Left renal pelvis (tissue), 4 donors: ENCODE measurements at regions not wholly inside any gene's neighbourhood (a gene's known extent, or its start where the extent isn't known, plus 50 kb on each side); places are given as distances from the start of the nearest gene placed in this dataset.

Experiments
- DNase-seq, 4 donors: peaks; one replicate each; pipeline ENCODE4 v3.0.0-alpha.2; 2013; ENCODE audit warnings: low read depth in 4 of 4, low spot score in 3 of 4

DNA sequence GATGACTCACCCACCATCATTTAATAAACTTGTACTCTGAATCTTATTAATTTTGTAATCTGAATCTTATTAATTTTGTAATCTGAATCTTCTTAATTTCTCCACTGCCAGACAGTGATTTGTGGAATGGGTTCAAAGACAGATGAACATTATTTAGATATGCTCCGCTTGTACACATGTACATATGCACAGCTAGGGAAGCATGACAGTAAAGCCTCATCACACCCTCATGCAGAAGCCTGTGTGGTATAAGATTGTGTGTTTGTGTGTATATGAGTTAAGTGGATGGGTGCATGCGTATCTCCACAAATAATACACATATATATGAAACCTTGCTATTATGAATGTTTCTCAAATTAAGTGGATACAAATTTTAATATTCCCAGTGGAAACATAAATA, 318.5 kb upstream of the SFRP2 start:
- DNase-seq: no peak

DNA sequence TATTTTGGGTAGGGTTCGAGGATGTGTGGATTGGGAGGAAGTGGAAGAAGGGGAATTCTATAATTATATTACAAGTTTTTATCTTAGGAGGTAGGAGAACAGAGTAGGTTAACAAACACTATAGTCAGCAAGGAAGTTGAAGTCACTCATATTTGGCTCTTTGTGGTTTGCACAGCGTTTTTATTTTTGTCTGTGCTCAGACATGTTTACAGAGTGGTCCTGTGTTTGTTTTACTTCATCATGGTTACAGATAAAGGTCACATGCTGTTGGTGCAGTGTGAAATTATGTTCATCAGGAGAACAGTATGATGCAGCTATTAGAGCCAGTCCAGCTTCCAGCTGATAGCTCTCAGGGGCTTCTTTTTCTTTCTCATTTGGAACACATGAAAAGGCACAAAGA, 299.9 kb upstream of the SFRP2 start:
- no peak for DNase-seq

DNA sequence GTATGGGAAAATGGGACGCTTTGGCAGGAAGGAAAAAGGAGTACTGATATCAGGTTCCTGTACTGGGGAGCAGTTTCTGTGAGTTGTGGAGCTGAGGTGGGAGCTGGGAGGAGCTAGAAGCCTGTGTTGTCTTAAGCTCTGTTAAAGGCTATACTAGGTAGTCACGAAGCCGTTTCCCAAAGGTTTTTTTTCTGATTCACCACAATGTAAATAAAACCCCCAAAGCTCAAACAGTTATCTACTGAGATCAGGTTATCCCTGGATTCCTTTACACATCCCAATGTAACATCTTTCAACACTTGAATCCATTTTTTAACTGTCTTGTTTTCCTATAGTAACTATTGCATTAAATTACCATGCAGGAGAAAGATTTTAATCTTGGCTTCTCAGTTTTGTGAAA, 297.4 kb upstream of the SFRP2 start:
- no peak for DNase-seq

DNA sequence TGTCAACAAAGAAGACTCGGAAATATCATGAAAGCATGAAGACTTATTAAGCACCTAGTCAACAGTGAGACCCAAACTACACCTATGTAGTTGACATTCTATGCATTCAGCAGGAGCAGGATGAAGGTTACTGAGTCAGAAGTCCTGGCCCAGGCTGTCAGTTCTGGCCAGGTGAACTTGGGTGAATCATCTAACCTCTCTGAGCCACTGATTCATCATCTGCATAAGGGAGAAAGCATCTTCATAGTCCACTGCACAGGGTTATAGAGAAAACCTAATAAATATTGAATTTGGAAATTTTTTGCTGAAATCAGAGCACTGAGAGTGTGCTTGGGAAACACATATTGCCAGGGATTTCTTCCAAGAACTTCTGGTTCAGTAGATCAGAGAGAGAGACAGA, 296.0 kb upstream of the SFRP2 start:
- DNase-seq: no peak

DNA sequence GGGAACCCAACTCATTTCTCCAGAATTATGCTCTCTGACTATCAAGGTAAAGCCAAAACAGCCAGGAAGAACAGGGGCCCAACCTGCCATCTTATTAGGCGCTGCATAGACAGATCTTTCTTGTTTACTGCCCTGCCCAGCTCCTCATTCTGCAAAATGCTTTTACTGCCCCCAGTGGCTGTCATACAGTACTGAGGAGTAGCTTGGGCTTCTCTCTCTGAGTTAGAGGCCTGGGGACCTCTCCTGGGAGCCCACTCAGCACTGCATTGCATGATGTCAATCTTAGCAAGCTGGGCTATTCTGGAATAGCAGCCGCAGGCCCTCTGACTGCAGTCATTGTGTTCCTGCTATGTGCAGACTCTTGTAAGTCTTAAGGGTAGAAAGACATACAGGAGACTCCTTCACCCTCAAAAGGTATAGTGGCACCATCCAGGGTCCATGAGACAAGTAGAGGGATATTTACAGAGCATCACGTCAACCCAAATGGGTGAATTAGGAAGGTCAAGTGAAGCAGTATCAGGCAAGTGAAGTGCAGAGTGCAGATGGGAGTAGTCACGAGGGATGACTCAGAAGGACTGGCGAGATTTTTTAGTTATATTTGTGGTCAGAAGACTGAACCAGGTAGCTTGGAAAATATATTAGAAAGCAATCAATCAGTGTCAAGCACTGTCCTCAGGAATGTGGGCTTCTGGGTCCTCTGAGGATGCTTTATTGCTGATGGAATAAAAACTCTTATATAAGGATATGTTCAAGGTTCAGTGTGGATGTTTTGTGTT, 294.1 kb upstream of the SFRP2 start:
- DNase-seq: no peak

DNA sequence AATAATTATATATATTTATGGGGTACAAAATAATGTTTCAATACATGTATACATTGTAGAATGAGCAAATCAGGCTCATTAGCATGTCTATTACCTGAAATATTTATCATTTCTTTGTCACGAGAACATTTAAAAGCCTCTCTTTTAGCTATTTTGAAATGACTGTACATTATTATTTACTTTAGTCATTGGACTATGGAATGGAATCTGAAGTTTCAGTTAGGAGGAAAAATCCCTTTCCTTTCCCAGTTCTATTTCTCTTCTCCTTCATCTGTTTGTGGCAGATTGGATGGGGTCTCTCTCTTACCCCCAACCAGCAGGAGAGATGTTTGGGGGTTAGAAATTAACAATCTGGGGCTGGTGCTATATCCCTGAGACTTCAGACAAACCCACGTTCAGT, 292.5 kb upstream of the SFRP2 start:
- DNase-seq: no peak

DNA sequence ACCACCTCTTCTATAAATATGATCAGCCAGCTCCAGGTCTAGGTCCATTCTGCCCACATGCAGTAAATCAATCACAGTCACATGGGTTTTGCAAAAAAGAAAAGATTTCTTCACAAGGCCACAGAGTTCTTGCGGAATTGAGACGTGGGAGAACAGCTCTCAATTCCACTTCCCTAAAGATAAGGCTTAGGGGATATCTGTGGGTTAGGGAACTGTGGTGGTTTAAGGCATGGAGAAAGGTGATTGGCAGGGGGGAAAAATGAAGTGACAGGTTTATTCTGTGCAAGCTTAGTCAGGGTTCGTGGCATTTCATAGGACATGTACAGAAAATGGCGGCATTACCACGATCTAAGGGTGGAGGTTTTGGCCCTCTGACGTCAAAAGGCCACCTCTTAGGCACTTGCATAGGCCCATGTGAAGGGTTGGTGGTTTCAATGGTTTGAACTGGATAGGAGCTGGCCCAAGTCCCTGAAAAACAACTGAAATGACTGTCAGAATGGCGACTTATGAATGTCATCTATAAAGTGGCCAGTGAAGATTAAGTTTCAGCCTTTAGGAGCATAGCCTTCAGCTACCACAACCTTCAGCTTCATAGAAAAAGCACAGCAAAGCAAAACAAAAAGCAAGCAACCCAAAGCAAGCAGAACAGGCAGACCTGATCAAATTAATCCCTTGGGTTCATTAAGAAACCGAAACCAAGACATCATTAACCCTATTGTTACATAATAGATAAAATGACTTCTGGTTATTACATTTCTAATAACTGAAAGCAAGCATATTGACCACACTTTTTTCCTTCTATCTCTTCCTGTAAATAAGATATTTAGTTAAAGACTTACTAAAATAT, 289.8 kb upstream of the SFRP2 start:
- no peak for DNase-seq

DNA sequence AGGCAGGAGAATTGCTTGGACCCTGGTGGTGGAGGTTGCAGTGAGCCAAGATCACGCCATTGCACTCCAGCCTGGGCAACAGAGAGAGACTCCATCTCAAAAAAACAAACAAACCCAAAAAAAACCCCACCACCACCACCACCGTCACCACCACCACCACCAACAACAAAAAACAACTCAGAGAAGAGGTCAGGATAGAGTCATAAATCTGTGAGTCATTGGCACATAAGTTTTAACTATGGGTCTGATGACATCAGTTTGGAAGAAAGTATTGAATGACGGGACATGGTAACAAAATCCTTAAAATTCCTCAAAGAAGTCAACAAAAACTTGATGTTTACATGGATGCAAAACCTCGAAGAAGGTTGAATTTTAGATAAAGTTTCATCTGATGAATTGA, 288.0 kb upstream of the SFRP2 start:
- DNase-seq: no peak

DNA sequence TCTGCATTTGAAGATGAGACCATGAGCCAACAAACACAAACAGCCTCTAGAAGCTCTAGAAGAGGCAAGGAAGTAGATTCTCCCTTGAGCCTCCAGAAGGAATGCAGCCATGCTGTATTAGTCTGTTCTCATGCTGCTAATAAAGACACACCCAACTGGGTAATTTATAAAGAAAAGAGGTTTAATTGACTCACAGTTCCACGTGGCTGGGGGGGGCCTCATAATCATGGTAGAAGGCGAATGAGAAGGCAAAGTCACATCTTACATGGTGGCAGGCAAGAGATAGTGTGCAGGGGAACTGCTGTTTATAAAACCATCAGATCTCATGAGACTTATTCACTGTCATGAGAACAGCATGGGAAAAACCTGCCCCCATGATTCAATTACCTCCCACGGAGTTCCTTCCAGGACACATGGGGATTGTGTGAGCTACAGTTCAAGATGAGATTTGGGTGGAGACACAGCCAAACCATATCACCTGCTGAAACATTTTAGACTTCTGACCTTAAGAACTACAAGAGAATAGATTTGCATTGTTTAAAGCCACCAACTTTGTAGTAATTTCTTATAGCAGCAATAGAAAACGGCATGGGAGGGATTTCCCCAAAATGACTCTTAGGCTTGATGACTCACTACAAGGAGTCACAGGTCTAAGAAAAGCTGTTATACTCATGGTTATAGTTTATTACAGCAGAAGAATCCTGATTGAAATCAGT, 284.4 kb upstream of the SFRP2 start:
- DNase-seq: no peak

DNA sequence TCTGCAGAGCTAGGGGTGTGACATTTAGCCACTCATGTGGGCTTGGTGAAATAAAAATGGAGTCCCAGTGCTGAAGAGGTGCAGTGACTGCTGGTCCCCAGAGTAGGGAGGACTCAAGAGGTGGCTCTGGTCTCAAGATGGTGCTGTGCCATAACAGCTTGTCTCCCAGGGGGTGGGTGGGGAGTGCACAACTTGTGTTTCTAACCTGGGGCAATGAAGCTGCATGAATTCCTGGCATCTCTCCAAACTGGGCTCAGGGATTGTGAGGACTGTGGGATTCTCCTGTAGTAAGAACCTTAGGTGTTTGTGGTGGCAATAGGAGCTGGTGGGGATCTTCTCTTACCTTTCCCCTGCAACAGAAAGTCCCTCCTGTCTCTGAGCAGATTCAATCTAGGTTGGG, 278.9 kb upstream of the SFRP2 start:
- no peak for DNase-seq

DNA sequence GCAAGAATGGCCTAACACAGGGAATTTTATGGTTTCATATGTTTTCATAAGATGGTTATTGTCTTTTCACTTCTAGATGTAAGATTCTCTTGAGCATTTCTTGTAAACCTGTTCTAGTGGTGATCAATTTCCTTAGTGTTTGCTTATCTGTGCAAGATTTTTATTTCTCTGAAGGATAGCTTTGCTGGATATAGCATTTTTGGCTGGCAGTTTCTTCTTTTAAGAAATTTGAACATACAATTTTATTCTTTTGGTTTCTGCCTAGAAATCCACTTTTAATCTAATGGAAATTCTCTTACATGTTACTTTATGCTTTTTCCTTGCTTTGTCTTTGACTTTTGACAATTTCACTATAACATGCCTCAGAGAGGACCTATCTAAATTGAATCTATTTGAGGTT, 276.5 kb upstream of the SFRP2 start:
- no peak for DNase-seq

DNA sequence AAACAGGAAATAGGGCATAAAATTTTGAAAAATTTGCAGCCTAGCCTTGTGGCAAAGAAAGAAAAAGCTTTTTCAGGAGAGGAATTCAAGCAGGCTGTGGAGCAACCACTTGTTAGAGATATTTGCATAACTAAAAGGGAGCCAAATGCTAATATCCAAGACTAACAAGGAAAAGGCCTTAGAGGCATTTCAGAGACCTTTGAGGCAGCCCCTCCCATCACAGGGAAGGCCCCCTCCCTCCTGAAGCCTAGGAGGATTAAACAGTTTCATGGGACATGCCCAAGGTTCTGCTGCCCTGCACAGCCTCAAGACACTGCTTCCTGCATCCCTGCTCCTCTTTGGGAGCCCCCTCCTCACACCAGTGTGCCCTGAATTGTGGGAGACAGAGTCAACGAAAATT, 275.4 kb upstream of the SFRP2 start:
- no peak for DNase-seq

DNA sequence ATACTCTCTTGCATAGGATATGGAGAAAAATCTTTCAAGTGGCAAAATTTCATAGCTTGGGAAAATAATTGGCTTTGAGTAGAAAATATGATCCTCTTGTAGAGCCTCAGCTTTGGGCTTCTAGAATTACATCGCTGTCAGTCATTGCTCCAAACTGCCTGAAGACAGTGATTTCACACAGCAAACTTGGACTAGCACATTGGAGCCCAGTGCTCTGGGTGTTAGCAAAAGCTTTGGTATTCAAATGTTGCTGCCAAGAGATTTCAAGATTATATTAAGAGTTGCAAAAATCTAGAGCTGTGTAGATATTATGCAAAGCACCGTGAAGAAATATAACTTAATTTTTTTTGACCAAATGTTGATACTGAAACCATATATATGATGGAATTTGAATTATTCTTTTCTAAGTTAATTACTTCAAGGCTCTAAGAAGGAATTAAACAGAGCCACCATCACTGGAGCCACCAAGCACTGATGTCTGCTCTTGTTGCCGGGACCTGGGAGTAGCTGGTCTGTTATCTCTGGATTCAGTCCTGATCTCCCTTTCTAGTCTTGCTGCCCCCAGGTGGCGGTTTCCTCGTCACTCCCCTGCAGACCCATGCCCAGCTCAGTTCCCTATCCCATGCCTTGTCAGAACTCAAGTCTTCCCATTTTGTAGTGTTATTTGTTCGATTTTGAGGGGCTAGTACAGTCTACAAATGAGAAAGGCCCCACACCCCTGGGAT, 260.7 kb upstream of the SFRP2 start:
- no peak for DNase-seq

DNA sequence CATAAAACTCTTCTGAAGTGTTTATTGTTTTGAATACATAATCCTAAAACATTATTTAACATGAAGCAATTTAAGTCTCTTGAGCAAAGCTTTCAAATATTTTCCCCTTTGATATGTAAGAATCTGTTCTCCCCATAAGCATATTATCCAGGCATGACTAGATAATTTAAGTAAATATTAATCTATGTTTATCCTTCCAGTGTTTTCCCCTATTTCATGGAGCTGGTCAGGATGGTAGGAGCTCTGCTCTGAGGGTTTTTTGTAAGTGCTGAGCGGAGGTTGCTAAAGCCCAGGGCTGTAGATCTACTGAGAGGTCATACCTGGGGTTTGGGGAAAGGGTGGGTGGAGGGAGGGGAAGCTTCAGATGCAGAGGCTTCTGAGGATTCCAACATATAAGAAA, 258.9 kb upstream of the SFRP2 start:
- DNase-seq: no peak

DNA sequence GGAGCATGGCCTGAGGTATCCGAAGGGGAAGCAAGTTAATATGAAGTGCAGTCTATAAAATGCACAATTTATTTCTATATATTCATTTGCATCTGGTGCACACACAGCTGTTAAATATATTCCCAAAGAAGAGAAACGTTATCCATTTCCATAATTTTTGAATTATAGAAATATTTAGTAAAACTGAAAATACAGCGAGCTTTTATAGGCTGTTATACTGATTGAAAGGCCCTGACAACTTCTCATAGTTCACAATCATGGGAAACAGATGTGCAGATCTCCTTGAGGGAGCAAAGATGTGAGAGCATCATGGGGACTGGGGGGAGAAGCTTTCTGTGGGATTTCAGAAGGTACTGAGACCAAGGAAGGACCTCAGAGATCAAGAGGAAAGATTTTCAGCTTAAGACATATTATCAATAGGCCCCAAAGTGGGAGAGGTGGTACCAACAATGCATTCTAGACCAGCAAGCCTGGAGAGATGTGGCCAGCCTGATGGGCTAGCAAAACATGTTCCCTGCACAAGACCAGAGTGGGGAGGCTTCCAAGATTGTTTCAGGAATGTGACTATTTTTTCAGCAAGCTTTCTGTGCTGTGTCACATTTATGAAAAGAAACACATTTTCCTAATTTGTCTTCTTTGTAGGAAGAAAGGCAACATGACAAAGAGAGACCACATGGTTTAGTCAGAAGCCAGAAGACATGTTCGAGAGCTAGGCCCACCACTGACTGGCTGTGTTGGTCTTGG, 256.0 kb upstream of the SFRP2 start:
- DNase-seq: no peak

DNA sequence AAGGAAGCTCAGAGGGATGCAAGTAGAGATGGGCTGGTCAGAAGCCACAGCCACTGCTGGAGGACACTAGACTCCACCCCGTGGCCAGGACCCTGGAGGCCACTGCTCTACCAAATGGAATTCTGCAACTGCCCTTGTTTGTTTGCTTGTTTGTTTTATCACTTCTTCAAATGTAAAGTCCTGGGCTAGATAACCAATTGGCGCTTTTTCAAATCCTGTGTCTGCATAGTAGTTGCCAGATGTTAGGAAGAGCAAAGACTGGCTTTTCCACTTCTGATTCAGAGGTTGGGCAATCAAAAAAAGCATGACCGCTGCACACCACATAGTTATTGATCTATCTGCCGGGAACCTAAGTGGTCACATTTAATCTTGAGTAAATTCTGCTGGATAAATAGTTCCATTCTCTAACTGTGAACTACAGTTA, 255.2 kb upstream of the SFRP2 start:
- DNase-seq: no peak

DNA sequence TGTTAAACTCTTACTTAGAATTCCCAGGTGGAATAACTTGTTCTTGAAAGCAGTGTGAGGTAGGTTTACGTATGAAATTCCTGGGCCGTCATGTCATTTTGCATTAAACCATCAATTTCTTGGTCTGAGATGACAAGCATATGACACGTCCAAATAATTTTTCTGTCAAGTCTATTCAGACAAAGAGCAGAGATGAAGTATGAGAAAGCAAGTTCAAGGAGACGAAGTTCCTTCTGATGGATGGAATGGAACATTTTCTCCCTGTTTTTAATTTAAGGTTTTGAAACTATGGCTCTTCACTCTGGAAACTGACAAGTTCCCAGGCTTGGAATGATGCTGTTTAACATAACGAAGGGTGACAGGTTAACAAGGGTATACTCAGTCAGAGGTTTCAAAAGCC, 252.8 kb upstream of the SFRP2 start:
- DNase-seq: no peak

DNA sequence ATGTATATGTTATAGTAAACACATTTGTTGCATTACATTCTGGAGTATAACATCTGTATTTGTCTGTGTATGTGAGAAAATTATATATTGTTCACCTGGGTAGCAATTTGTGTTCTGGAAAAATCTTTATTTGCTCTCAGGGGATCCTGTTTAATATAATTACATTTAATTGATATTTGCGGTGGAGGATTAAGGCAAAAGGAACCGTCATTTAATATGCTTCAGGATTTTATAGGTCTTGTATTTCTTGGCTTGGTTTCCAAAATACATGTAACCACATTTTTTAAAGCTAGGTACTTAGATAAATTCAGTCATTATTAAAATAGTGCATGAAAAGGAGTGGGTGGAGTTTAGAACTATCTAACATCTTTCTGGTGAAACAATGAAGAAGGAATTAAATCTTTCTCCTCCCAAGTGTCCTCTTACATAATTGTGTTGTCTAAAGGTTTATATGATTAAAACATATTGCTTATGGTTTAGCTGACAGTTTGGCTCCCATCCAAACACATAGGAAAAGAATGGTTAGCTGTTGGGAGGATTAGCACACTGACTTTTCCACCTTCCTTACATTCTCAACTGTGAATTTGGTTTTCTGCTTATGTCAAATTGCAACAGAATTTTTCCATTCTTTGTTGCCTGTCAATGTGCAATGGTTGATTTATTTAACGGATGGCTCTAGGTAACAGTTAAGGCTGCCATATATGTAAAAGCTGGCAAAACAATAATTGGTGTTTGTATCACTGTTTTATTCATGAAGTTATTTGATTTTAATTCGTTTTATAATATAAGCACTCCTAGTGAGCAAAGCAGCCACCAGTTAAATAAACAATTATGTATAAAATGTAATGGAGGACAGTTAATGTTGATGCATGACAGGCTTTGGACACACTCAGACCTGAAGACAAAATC, 250.8 kb upstream of the SFRP2 start:
- no peak for DNase-seq

DNA sequence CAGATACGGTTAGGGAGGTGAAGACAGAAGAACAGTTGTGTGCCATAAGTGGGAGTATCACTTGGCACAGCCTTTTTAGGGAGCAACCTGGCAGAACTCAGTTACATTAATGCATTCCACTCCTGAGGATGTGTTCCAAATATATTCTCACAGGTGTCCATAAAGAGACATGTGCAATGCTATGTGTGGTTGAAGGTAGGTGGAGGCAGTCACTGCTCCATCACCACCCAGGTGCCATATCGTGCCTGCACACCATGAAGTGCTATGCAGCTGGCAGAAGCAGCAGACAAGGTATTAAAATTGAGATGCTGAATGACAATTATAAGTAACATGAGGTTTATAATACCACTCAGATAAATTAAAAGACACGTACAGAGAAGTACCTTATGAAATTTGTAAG, 248.0 kb upstream of the SFRP2 start:
- no peak for DNase-seq
